HepG2 (cell line): ENCODE measurements at regions not wholly inside any gene's neighbourhood (a gene's known extent, or its start where the extent isn't known, plus 50 kb on each side); places are given as distances from the start of the nearest gene placed in this dataset.
A peak's percentile ranks its signal among the peaks of the same experiment; 100 is the strongest.

Source experiments
- ATAC-seq: fragments of 200-7000 bp; cut with Tn5 transposase; 3 replicates; pipeline ENCODE4 v1.9.1; 2020; ENCODE audit warnings: mild to moderate bottlenecking, moderate library complexity
- BruUV-seq: library from RNA; stranded (reverse); fragments of 400-500 nt; replicated peaks from 2 replicates; lab custom pipeline; 2021; lab: Mats Ljungman, UMichigan
- CTCF ChIA-PET: fragments of 300-600 bp; formaldehyde crosslinking; extraction: SDS; loops from one replicate; lab custom pipeline; 2021; ENCODE audit warnings: low total read pairs, inconsistent platforms, low intra/inter-chr PET ratio; lab: Yijun Ruan, JAX
- POLR2A ChIA-PET: fragments of 350-600 bp; sonication (Branson Sonifier 250); formaldehyde crosslinking; loops from one replicate; lab custom pipeline; 2020; ENCODE audit warnings: antibody characterized with exemption, inconsistent platforms; lab: Yijun Ruan, JAX
- DNase-seq: peaks from one replicate; pipeline ENCODE4 v3.0.0-alpha.2; 2015; ENCODE audit warnings: low spot score
- FAIRE-seq: peaks from 3 replicates; lab custom pipeline; 2011; peaks lifted over from hg19 to GRCh38; lab: Jason Lieb, UNC
- H2AFZ ChIP-seq: one replicate; pipeline ENCODE4 v1.6.1; 2011; ENCODE audit warnings: low read length, inconsistent platforms
- H3K27ac ChIP-seq: fragments of 300-600 bp; 3 replicates; pipeline ENCODE4 v1.8.0; 2011; ENCODE audit warnings: mixed run types, mild to moderate bottlenecking, mixed read lengths, low read length, inconsistent platforms; ENCODE audit not compliant: insufficient read depth; ENCODE audit errors: extremely low read length
- H3K27me3 ChIP-seq, 2 experiments: fragments of 200-600 bp in 1 of 2; 2 replicates in 1 of 2; 3 replicates in 1 of 2; pipeline versions ENCODE4 v1.6.0 to v1.8.0; 2011; ENCODE audit warnings: low read length in 2 of 2, mild to moderate bottlenecking in 2 of 2, moderate library complexity in 2 of 2, inconsistent platforms in 1 of 2; ENCODE audit not compliant: insufficient read depth in 2 of 2, control insufficient read depth in 1 of 2
- H3K36me3 ChIP-seq, 2 experiments: fragments of 200-600 bp in 1 of 2; replicated peaks in 1 of 2; 2 replicates in 1 of 2; 3 replicates in 1 of 2; pipeline versions ENCODE4 v1.5.1 to v1.8.0; 2011; ENCODE audit warnings: low read length in 2 of 2, inconsistent platforms in 1 of 2; ENCODE audit not compliant: insufficient read depth in 2 of 2, control insufficient read depth in 1 of 2
- H3K4me1 ChIP-seq: 2 replicates; pipeline ENCODE4 v1.5.1; 2012; ENCODE audit warnings: low read length, inconsistent platforms; ENCODE audit not compliant: insufficient read depth
- H3K4me2 ChIP-seq: 2 replicates; pipeline ENCODE4 v1.6.0; 2011; ENCODE audit warnings: low read depth, low read length, inconsistent platforms
- H3K4me3 ChIP-seq, 3 experiments: fragments of 200-600 bp in 1 of 3; sonication (generic), shearing (Covaris generic) in 1 of 3; replicated peaks in 1 of 3; 2 replicates each; pipeline ENCODE4 v1.5.1; 2011 to 2016; ENCODE audit warnings: low read length in 3 of 3, inconsistent platforms in 2 of 3, low read depth in 2 of 3, mild to moderate bottlenecking in 2 of 3, control low read depth in 1 of 3, mixed read lengths in 1 of 3; ENCODE audit not compliant: insufficient read depth in 1 of 3
- H3K79me2 ChIP-seq: one replicate; pipeline ENCODE4 v1.6.1; 2011; ENCODE audit warnings: low read length, inconsistent platforms; ENCODE audit not compliant: insufficient read depth
- H3K9ac ChIP-seq: 2 replicates; pipeline ENCODE4 v1.6.0; 2011; ENCODE audit warnings: mild to moderate bottlenecking, low read depth, low read length, inconsistent platforms; ENCODE audit not compliant: insufficient read depth
- H3K9me3 ChIP-seq: 2 replicates; pipeline ENCODE4 v1.5.1; 2012; ENCODE audit warnings: mild to moderate bottlenecking, low read length
- H4K20me1 ChIP-seq: 2 replicates; pipeline ENCODE4 v1.6.0; 2011; ENCODE audit warnings: inconsistent platforms, mild to moderate bottlenecking, low read length, moderate library complexity; ENCODE audit not compliant: insufficient read depth
- BRD4 ChIP-seq: sonication (generic); formaldehyde crosslinking; IDR thresholded peaks from 2 replicates; pipeline ENCODE4 v1.4.0; 2020; ENCODE audit warnings: missing genetic modification reagents
- CREB3 ChIP-seq: sonication (generic); formaldehyde crosslinking; IDR thresholded peaks from 2 replicates; pipeline ENCODE4 v1.5.0; 2020; ENCODE audit warnings: missing genetic modification reagents
- GLI4 ChIP-seq: sonication (generic); formaldehyde crosslinking; IDR thresholded peaks from 2 replicates; pipeline ENCODE4 v1.5.1; 2020; ENCODE audit warnings: missing genetic modification reagents, mild to moderate bottlenecking, moderate library complexity, borderline replicate concordance
- HMGA1 ChIP-seq: sonication (generic); formaldehyde crosslinking; conservative IDR thresholded peaks from 2 replicates; pipeline ENCODE4 v1.4.0; 2020; ENCODE audit warnings: missing genetic modification reagents
- ISX ChIP-seq: sonication (generic); formaldehyde crosslinking; conservative IDR thresholded peaks from 2 replicates; pipeline ENCODE4 v1.5.0; 2020; ENCODE audit warnings: missing genetic modification reagents
- KLF9 ChIP-seq: IDR thresholded peaks from 2 replicates; pipeline ENCODE4 v1.6.1; 2016; ENCODE audit warnings: low read depth
- MAFG ChIP-seq: sonication (generic); formaldehyde crosslinking; IDR thresholded peaks from 2 replicates; pipeline ENCODE4 v1.5.1; 2020; ENCODE audit warnings: mild to moderate bottlenecking, missing genetic modification reagents
- MIXL1 ChIP-seq: IDR thresholded peaks from 2 replicates; pipeline ENCODE4 v1.6.1; 2016
- NR2F2 ChIP-seq: IDR thresholded peaks from 2 replicates; pipeline ENCODE4 v1.6.1; 2012; ENCODE audit warnings: low read depth, inconsistent platforms, borderline replicate concordance
- NR3C1 ChIP-seq: sonication (generic); formaldehyde crosslinking; IDR thresholded peaks from 2 replicates; pipeline ENCODE4 v1.4.0; 2020; ENCODE audit warnings: missing genetic modification reagents
- TCF12 ChIP-seq, 2 experiments: fragments of 450-650 bp in 1 of 2; sonication (generic) in 1 of 2; formaldehyde crosslinking in 1 of 2; IDR thresholded peaks; 2 replicates each; pipeline versions ENCODE4 v1.6.1 to v1.8.0; 2017 to 2022; ENCODE audit warnings: antibody characterized with exemption in 1 of 2, mild to moderate bottlenecking in 1 of 2, missing genetic modification reagents in 1 of 2, moderate library complexity in 1 of 2
- TEAD3 ChIP-seq: optimal IDR thresholded peaks from 2 replicates; pipeline ENCODE3; 2016; ENCODE audit warnings: borderline replicate concordance
- ZBTB7B ChIP-seq: sonication (generic); formaldehyde crosslinking; IDR thresholded peaks from 2 replicates; pipeline ENCODE4 v1.4.0; 2020; ENCODE audit warnings: missing genetic modification reagents
- ZNF101 ChIP-seq: sonication (generic); formaldehyde crosslinking; IDR thresholded peaks from 2 replicates; pipeline ENCODE4 v1.4.0; 2020; ENCODE audit warnings: mild to moderate bottlenecking, low read depth, missing genetic modification reagents, borderline replicate concordance
- ZNF234 ChIP-seq: sonication (generic); formaldehyde crosslinking; conservative IDR thresholded peaks from 2 replicates; pipeline ENCODE4 v1.5.1; 2020; ENCODE audit warnings: mild to moderate bottlenecking, missing genetic modification reagents
- ZNF335 ChIP-seq: sonication (generic); formaldehyde crosslinking; IDR thresholded peaks from 2 replicates; pipeline ENCODE4 v1.4.0; 2020; ENCODE audit warnings: missing genetic modification reagents
- ZNF577 ChIP-seq: sonication (generic); formaldehyde crosslinking; IDR thresholded peaks from 2 replicates; pipeline ENCODE4 v1.4.0; 2020; ENCODE audit warnings: mild to moderate bottlenecking, low read depth, missing genetic modification reagents, borderline replicate concordance
- ZNF724P ChIP-seq: sonication (generic); formaldehyde crosslinking; IDR thresholded peaks from 2 replicates; pipeline ENCODE4 v1.8.0; 2022; ENCODE audit warnings: missing genetic modification reagents, borderline replicate concordance
- ZSCAN20 ChIP-seq: sonication (generic); formaldehyde crosslinking; IDR thresholded peaks from 2 replicates; pipeline ENCODE4 v1.4.0; 2020; ENCODE audit warnings: missing genetic modification reagents, mild to moderate bottlenecking, borderline replicate concordance
- WGBS: methylation state at CpG from one replicate; pipeline ENCODE4 v1.1.6; 2017; ENCODE audit warnings: low lambda C conversion rate; 5-methylcytosine and 5-hydroxymethylcytosine counted together
- in situ Hi-C: cut with HindIII; loops from 2 replicates; pipeline ENCODE4 v1.10.0; 2017; ENCODE audit warnings: low pct_unique_long_range_greater_than_20kb; ENCODE audit not compliant: extremely low pct_ligation_motif_present
- intact Hi-C: fragments of 100-400 bp; cut with micrococcal nuclease; formaldehyde crosslinking; loops from one replicate; pipeline ENCODE4 v1.10.0; 2022; ENCODE audit not compliant: unreplicated experiment

- no peaks in the 10 kb centered on the region for H3K9me3 ChIP-seq
- in situ Hi-C loops (no loop called here), intact Hi-C loops (no loop called here)
- no TSS peak for BruUV-seq
- ChIA-PET CTCF (no interaction called here), POLR2A (no interaction called here)
- no peak overlapping the region for H2AFZ ChIP-seq
- 10% methylated on average over 3 of the region's 3 CpGs for WGBS
- H3K27ac ChIP-seq = no peak overlapping the region
- no peaks in the 10 kb centered on the region for H3K4me1 ChIP-seq
- H3K79me2 ChIP-seq = no peaks in the 10 kb centered on the region
- H4K20me1 ChIP-seq = no peaks in the 10 kb centered on the region
- FAIRE-seq = no peak
- no peak for TF ChIP-seq ZNF724P (CRISPR knock-in tag)
- TF ChIP-seq ZBTB7B (CRISPR knock-in tag) = no peak
- TF ChIP-seq TCF12 (IDR thresholded peaks at IDR 0.05) = no peak
- TF ChIP-seq TCF12 (CRISPR knock-in tag; IDR thresholded peaks at IDR 0.05) = no peak
- no peak for TF ChIP-seq BRD4 (CRISPR knock-in tag)
- no peak for TF ChIP-seq ZNF101
- TF ChIP-seq ZNF234 (CRISPR knock-in tag) = no peak
- TF ChIP-seq ZNF335 (CRISPR knock-in tag) = no peak
- no peak for TF ChIP-seq TEAD3 (CRISPR knock-in tag)
- no peak for TF ChIP-seq CREB3 (CRISPR knock-in tag)
- TF ChIP-seq ZSCAN20 = no peak
- TF ChIP-seq GLI4 (CRISPR knock-in tag) = no peak
- TF ChIP-seq ZNF577 = no peak
- TF ChIP-seq NR2F2 = no peak
- no peak for TF ChIP-seq KLF9 (CRISPR knock-in tag)
- TF ChIP-seq HMGA1 (CRISPR knock-in tag) = no peak
- TF ChIP-seq MIXL1 (CRISPR knock-in tag) = no peak
- TF ChIP-seq NR3C1 (CRISPR knock-in tag) = no peak
- no peak for TF ChIP-seq ISX (CRISPR knock-in tag)
- no peak for TF ChIP-seq MAFG (CRISPR knock-in tag)
- no peaks in the 10 kb centered on the region; a peak in 2 of 5 replicates for H3K27me3 ChIP-seq
- no peak overlapping the region for H3K9ac ChIP-seq
- no peak for DNase-seq
- no peak overlapping the region for H3K4me3 ChIP-seq
- no peak overlapping the region for H3K4me2 ChIP-seq
- H3K36me3 ChIP-seq = no peaks in the 10 kb centered on the region
- peak; percentile 100 for ATAC-seq
Observed at GRCh38 chr11:32487270-32487669, 51.9 kb upstream of the WT1 start.
